22Rv1 (cell line): ENCODE measurements at regions not wholly inside any gene's neighbourhood (a gene's known extent, or its start where the extent isn't known, plus 50 kb on each side); places are given as distances from the start of the nearest gene placed in this dataset.

Source experiments
- CTCF ChIP-seq: fragments of 450-650 bp; IDR thresholded peaks from 2 replicates; pipeline ENCODE4 v1.5.1; 2017; ENCODE audit warnings: mild to moderate bottlenecking
- ZFX ChIP-seq: fragments of 450-650 bp; IDR thresholded peaks from 2 replicates; pipeline ENCODE4 v1.6.1; 2017; ENCODE audit warnings: antibody characterized with exemption, borderline replicate concordance

- TF ChIP-seq CTCF (no peak), ZFX (no peak)
Measured at GRCh38 chrX:128928636-128929035, 594.7 kb downstream of the SMARCA1 start.
